ENCODE measurements at regions not wholly inside any gene's neighbourhood (a gene's known extent, or its start where the extent isn't known, plus 50 kb on each side); places are given as distances from the start of the nearest gene placed in this dataset.

- TF ChIP-seq CTCF (conservative IDR thresholded peaks at IDR 0.05; ENCODE audit: low read depth, low read length) = no peak
- TF ChIP-seq EZH2 (IDR thresholded peaks at IDR 0.05; ENCODE audit: borderline replicate concordance, low read depth, low read length, poor library complexity, severe bottlenecking) = no peak
Measured at GRCh38 chr1:57987523-57987922, 559.0 kb downstream of the OMA1 start.
